ENCODE measurements at regions not wholly inside any gene's neighbourhood (a gene's known extent, or its start where the extent isn't known, plus 50 kb on each side); places are given as distances from the start of the nearest gene placed in this dataset.

GRCh38 chr9:99588747-99589146 lies 232.9 kb upstream of the NR4A3 start:
- DNase-seq (ENCODE audit: low spot score), result no peak

GRCh38 chr9:99590410-99590809 lies 231.3 kb upstream of the NR4A3 start:
- no peak for DNase-seq (ENCODE audit: low spot score)

- DNase-seq (ENCODE audit: low spot score), result no peak
These were observed 230.8 kb upstream of the NR4A3 start for GRCh38 chr9:99590840-99591239.

- DNase-seq (ENCODE audit: low spot score), result no peak
These were observed 229.9 kb upstream of the NR4A3 start for GRCh38 chr9:99591770-99592169.

- no peak for DNase-seq (ENCODE audit: low spot score)
These were observed 228.7 kb upstream of the NR4A3 start for GRCh38 chr9:99592834-99593574.

- no peak for DNase-seq (ENCODE audit: low spot score)
These were observed 228.1 kb upstream of the NR4A3 start for GRCh38 chr9:99593610-99594009.

GRCh38 chr9:99594056-99594780 lies 227.5 kb upstream of the NR4A3 start:
- no peak for DNase-seq (ENCODE audit: low spot score)

- DNase-seq (ENCODE audit: low spot score), result no peak
These were observed 225.9 kb upstream of the NR4A3 start for GRCh38 chr9:99595796-99596195.

- DNase-seq (ENCODE audit: low spot score), result no peak
These were observed 220.0 kb upstream of the NR4A3 start for GRCh38 chr9:99601571-99602111.

- DNase-seq (ENCODE audit: low spot score), result no peak
These were observed 218.8 kb upstream of the NR4A3 start for GRCh38 chr9:99602854-99603253.

- DNase-seq (ENCODE audit: low spot score), result no peak
These were observed 216.5 kb upstream of the NR4A3 start for GRCh38 chr9:99605016-99605743.

- DNase-seq (ENCODE audit: low spot score), result no peak
These were observed 215.4 kb upstream of the NR4A3 start for GRCh38 chr9:99606296-99606695.

GRCh38 chr9:99606957-99607356 lies 214.7 kb upstream of the NR4A3 start:
- no peak for DNase-seq (ENCODE audit: low spot score)

GRCh38 chr9:99607842-99608448 lies 213.7 kb upstream of the NR4A3 start:
- DNase-seq (ENCODE audit: low spot score), result no peak

- no peak for DNase-seq (ENCODE audit: low spot score)
These were observed 207.3 kb upstream of the NR4A3 start for GRCh38 chr9:99614341-99614740.

GRCh38 chr9:99621040-99621439 lies 200.6 kb upstream of the NR4A3 start:
- DNase-seq (ENCODE audit: low spot score), result no peak

- DNase-seq (ENCODE audit: low spot score), result no peak
These were observed 199.0 kb upstream of the NR4A3 start for GRCh38 chr9:99622679-99623078.

- no peak for DNase-seq (ENCODE audit: low spot score)
These were observed 197.8 kb upstream of the NR4A3 start for GRCh38 chr9:99623780-99624364.

- no peak for DNase-seq (ENCODE audit: low spot score)
These were observed 197.0 kb upstream of the NR4A3 start for GRCh38 chr9:99624499-99625233.

- no peak for DNase-seq (ENCODE audit: low spot score)
These were observed 195.3 kb upstream of the NR4A3 start for GRCh38 chr9:99626426-99626825.

GRCh38 chr9:99628285-99628684 lies 193.4 kb upstream of the NR4A3 start:
- DNase-seq (ENCODE audit: low spot score), result no peak
